GM21576 (cell line): ENCODE measurements at regions not wholly inside any gene's neighbourhood (a gene's known extent, or its start where the extent isn't known, plus 50 kb on each side); places are given as distances from the start of the nearest gene placed in this dataset.

ENCODE experiments used
- ATAC-seq: cut with Tn5 transposase; IDR thresholded peaks from one replicate; pipeline ENCODE4 v1.9.1; 2021; ENCODE audit warnings: mild to moderate bottlenecking, moderate library complexity; ENCODE audit not compliant: unreplicated experiment

- peak; percentile 97 for ATAC-seq
Observed at GRCh38 chr1:88180449-88181108, 503.5 kb upstream of the PKN2 start.

GRCh38 chr1:88186911-88187310 is 497.2 kb upstream of the PKN2 start:
- no peak for ATAC-seq

- no peak for ATAC-seq
Observed at GRCh38 chr1:88188038-88188437, 496.0 kb upstream of the PKN2 start.

- no peak for ATAC-seq
Observed at GRCh38 chr1:88189525-88189924, 494.5 kb upstream of the PKN2 start.

GRCh38 chr1:88191917-88192316 is 492.2 kb upstream of the PKN2 start:
- peak; percentile 93 for ATAC-seq

- ATAC-seq, result no peak
Observed at GRCh38 chr1:88194542-88194941, 489.5 kb upstream of the PKN2 start.

- ATAC-seq, result no peak
Observed at GRCh38 chr1:88200545-88200944, 483.5 kb upstream of the PKN2 start.

- no peak for ATAC-seq
Observed at GRCh38 chr1:88204111-88204510, 480.0 kb upstream of the PKN2 start.

- ATAC-seq, result no peak
Observed at GRCh38 chr1:88204612-88205167, 479.4 kb upstream of the PKN2 start.

GRCh38 chr1:88208389-88208788 is 475.7 kb upstream of the PKN2 start:
- no peak for ATAC-seq

GRCh38 chr1:88210103-88210787 is 473.8 kb upstream of the PKN2 start:
- ATAC-seq, result no peak

GRCh38 chr1:88216441-88216840 is 467.6 kb upstream of the PKN2 start:
- ATAC-seq, result no peak

- no peak for ATAC-seq
Observed at GRCh38 chr1:88217386-88217785, 466.7 kb upstream of the PKN2 start.

GRCh38 chr1:88219521-88219920 is 464.6 kb upstream of the PKN2 start:
- no peak for ATAC-seq

GRCh38 chr1:88221411-88221810 is 462.7 kb upstream of the PKN2 start:
- no peak for ATAC-seq

GRCh38 chr1:88224906-88225305 is 459.2 kb upstream of the PKN2 start:
- ATAC-seq, result no peak

GRCh38 chr1:88228114-88228513 is 456.0 kb upstream of the PKN2 start:
- no peak for ATAC-seq

- no peak for ATAC-seq
Observed at GRCh38 chr1:88230126-88230525, 453.9 kb upstream of the PKN2 start.

- no peak for ATAC-seq
Observed at GRCh38 chr1:88237058-88237457, 447.0 kb upstream of the PKN2 start.

GRCh38 chr1:88239205-88239604 is 444.9 kb upstream of the PKN2 start:
- no peak for ATAC-seq

- no peak for ATAC-seq
Observed at GRCh38 chr1:88247666-88248065, 436.4 kb upstream of the PKN2 start.

- ATAC-seq, result no peak
Observed at GRCh38 chr1:88250915-88251314, 433.2 kb upstream of the PKN2 start.
